ENCODE measurements at regions not wholly inside any gene's neighbourhood (a gene's known extent, or its start where the extent isn't known, plus 50 kb on each side); places are given as distances from the start of the nearest gene placed in this dataset.

GRCh38 chr7:45417268-45417667, 156.9 kb upstream of the ADCY1 start:
- TF ChIP-seq EZH2 (IDR thresholded peaks at IDR 0.05; ENCODE audit: low read depth, unreplicated experiment), result no peak
- no peak for TF ChIP-seq CTCF (conservative IDR thresholded peaks at IDR 0.05; ENCODE audit: low read depth in 2 of 2)
- no peak for TF ChIP-seq POLR2AphosphoS5 (IDR thresholded peaks at IDR 0.05; ENCODE audit: low read depth)
- no peak for TF ChIP-seq EZH2phosphoT487 (IDR thresholded peaks at IDR 0.05; ENCODE audit: unreplicated experiment)
- no peak for TF ChIP-seq REST (IDR thresholded peaks at IDR 0.05; ENCODE audit: unreplicated experiment)
- TF ChIP-seq CREB1 (CRISPR knock-in tag; IDR thresholded peaks at IDR 0.05; ENCODE audit: low read depth), result no peak
- TF ChIP-seq ETS1 (IDR thresholded peaks at IDR 0.05), result no peak
- TF ChIP-seq STAT1 (IDR thresholded peaks at IDR 0.05; ENCODE audit: unreplicated experiment), result no peak
- TF ChIP-seq JUNB (IDR thresholded peaks at IDR 0.05; ENCODE audit: unreplicated experiment), result no peak
- no peak for TF ChIP-seq ZNF114 (CRISPR knock-in tag; IDR thresholded peaks at IDR 0.05)

All from GM23338 (cell line).